ENCODE measurements at regions not wholly inside any gene's neighbourhood (a gene's known extent, or its start where the extent isn't known, plus 50 kb on each side); places are given as distances from the start of the nearest gene placed in this dataset.

- Histone ChIP-seq H3K18ac (ENCODE audit: extremely low read depth, low read length) (no peak overlapping the region), H3K27ac (ENCODE audit: low read depth, low read length) (no peak overlapping the region), H3K4ac (replicated peaks; ENCODE audit: insufficient read length, low read depth, low read length) (no peak overlapping the region), H3K23me2 (ENCODE audit: low read depth, low read length) (no peaks in the 10 kb centered on the region), H4K91ac (replicated peaks; ENCODE audit: insufficient read length, low read length) (no peak overlapping the region), H3K79me1 (ENCODE audit: low read depth, low read length) (no peaks in the 10 kb centered on the region), H3K4me2 (ENCODE audit: insufficient read depth in 1 of 2, low read depth in 2 of 2, low read length in 2 of 2) (no peak overlapping the region), H3K27me3 (replicated peaks in 1 of 4; ENCODE audit: control insufficient read depth in 3 of 4, extremely low read depth in 1 of 4, insufficient read depth in 3 of 4, low read length in 3 of 4) (peaks cover 0 to 1% (median 0%) of the 10 kb centered on the region in 4 experiments; a peak in 1 of 7 replicates), H2BK20ac (ENCODE audit: low read length) (no peak overlapping the region), H3K79me2 (ENCODE audit: control insufficient read depth in 1 of 2, insufficient read depth in 2 of 2, low read length in 2 of 2) (no peaks in the 10 kb centered on the region), H2AFZ (ENCODE audit: low read length) (no peak overlapping the region), H3K14ac (ENCODE audit: insufficient read length) (no peak overlapping the region), H3K23ac (ENCODE audit: insufficient read length) (no peak overlapping the region), H4K20me1 (replicated peaks in 1 of 2; ENCODE audit: control insufficient read depth in 1 of 2, insufficient read depth in 2 of 2, low read length in 2 of 2) (no peaks in the 10 kb centered on the region), H2BK120ac (replicated peaks; ENCODE audit: low read depth, low read length) (no peak overlapping the region), H3K4me1 (replicated peaks in 1 of 4; ENCODE audit: control insufficient read depth in 3 of 4, insufficient read depth in 4 of 4, low read length in 3 of 4) (no peaks in the 10 kb centered on the region), H3K4me3 (ENCODE audit: extremely low read depth in 1 of 4, insufficient read depth in 2 of 4, low read depth in 3 of 4, low read length in 4 of 4) (no peak overlapping the region), H3K9me3 (ENCODE audit: insufficient read depth in 2 of 2, low read depth in 1 of 2, low read length in 1 of 2) (no peaks in the 10 kb centered on the region), H3K9ac (replicated peaks in 1 of 4; ENCODE audit: extremely low read depth in 1 of 4, low read depth in 3 of 4, low read length in 3 of 4) (no peak overlapping the region), H2AK5ac (ENCODE audit: low read depth, low read length) (no peak overlapping the region), H3K56ac (replicated peaks; ENCODE audit: insufficient read length, low read depth, low read length) (no peak overlapping the region), H4K5ac (ENCODE audit: insufficient read length, low read depth, low read length) (no peak overlapping the region), H3K36me3 (ENCODE audit: control insufficient read depth in 2 of 4, insufficient read depth in 4 of 4, low read length in 3 of 4) (no peaks in the 10 kb centered on the region), H2BK12ac (ENCODE audit: low read depth, low read length) (no peak overlapping the region), H2BK5ac (ENCODE audit: low read depth, low read length) (no peak overlapping the region), H2BK15ac (ENCODE audit: low read length) (no peak overlapping the region), H4K8ac (ENCODE audit: extremely low read depth, insufficient read depth, low read length) (no peak overlapping the region)
- DNase-seq (ENCODE audit: low read depth in 1 of 2, low spot score in 2 of 2) (no peak), FAIRE-seq (no peak)
- TF ChIP-seq CHD2 (IDR thresholded peaks at IDR 0.05; ENCODE audit: low read length): no peak
- TF ChIP-seq CTCF (IDR thresholded peaks at IDR 0.05; ENCODE audit: control extremely low read depth in 1 of 3, insufficient read depth in 1 of 3, low read depth in 1 of 3, low read length in 3 of 3): peak in 1 of 3 experiments; percentile 14; a peak in 1 of 4 replicates
- TF ChIP-seq RAD21 (IDR thresholded peaks at IDR 0.05 in 1 of 2, conservative IDR thresholded peaks at IDR 0.05 in 1 of 2; ENCODE audit: low read depth in 2 of 2, low read length in 2 of 2): peak in 1 of 2 experiments; percentile 16; a peak in 1 of 4 replicates
- WGBS, 2 experiments (ENCODE audit: extremely low coverage in 1 of 2, insufficient coverage in 1 of 2, insufficient read length in 1 of 2, insufficient replicate concordance in 2 of 2, low coverage in 1 of 2, low lambda C conversion rate in 2 of 2, missing lambda C conversion rate in 1 of 2): 95% methylated on average over 1 of the region's 1 CpG; no CpG with 5 or more reads in 1 of the 2 experiments
- CTCF ChIA-PET (ENCODE audit: partially characterized antibody): interaction anchor here (1.9 kb wide), 1 partner anchor 27 kb away, joined by 4 read pairs; no protein-coding TSS in a partner anchor
- POLR2A ChIA-PET (ENCODE audit: partially characterized antibody): no interaction called here
These were observed 635.1 kb downstream of the EPHA7 start for GRCh38 chr6:92784235-92784634.

Data from H1 (cell line).